SK-N-SH (cell line): ENCODE measurements at regions not wholly inside any gene's neighbourhood (a gene's known extent, or its start where the extent isn't known, plus 50 kb on each side); places are given as distances from the start of the nearest gene placed in this dataset.

ENCODE experiments used
- CTCF ChIA-PET: fragments of 300-600, 350-600 bp; formaldehyde crosslinking; extraction: SDS; loops from one replicate; lab custom pipeline; 2021; lab: Yijun Ruan, JAX
- POLR2A ChIA-PET: fragments of 350-600 bp; sonication (Branson Sonifier 250); formaldehyde crosslinking; extraction: SDS; loops from one replicate; lab custom pipeline; 2020; ENCODE audit warnings: antibody characterized with exemption, inconsistent platforms; lab: Yijun Ruan, JAX
- DNase-seq: peaks from one replicate; pipeline ENCODE4 v3.0.0; 2012
- H2AFZ ChIP-seq: fragments of 200-600 bp; sonication (generic); 2 replicates; pipeline ENCODE4 v1.8.1; 2016; ENCODE audit warnings: antibody characterized with exemption, mild to moderate bottlenecking, low read depth
- H3F3A ChIP-seq: fragments of 200-600 bp; sonication (generic); replicated peaks from 2 replicates; pipeline ENCODE3; 2016; ENCODE audit warnings: antibody characterized with exemption, mild to moderate bottlenecking; ENCODE audit not compliant: insufficient read depth
- H3K27ac ChIP-seq, 2 experiments: fragments of 200-500 bp in 1 of 2; fragments of 200-600 bp in 1 of 2; sonication (Bioruptor generic) in 1 of 2; sonication (generic), shearing (Covaris generic) in 1 of 2; 2 replicates each; pipeline versions ENCODE4 v1.5.1 to v1.6.1; 2014 to 2016; ENCODE audit warnings: low read depth in 2 of 2, inconsistent platforms in 1 of 2, low read length in 1 of 2, mild to moderate bottlenecking in 1 of 2, mixed read lengths in 1 of 2
- H3K27me3 ChIP-seq: fragments of 200-600 bp; sonication (generic), shearing (Covaris generic); 2 replicates; pipeline ENCODE4 v1.6.1; 2016; ENCODE audit warnings: mixed run types; ENCODE audit not compliant: insufficient read depth
- H3K36me3 ChIP-seq, 2 experiments: fragments of 200-500 bp in 1 of 2; fragments of 200-600 bp in 1 of 2; sonication (Bioruptor generic) in 1 of 2; sonication (generic) in 1 of 2; replicated peaks in 1 of 2; 2 replicates each; pipeline versions ENCODE3 to v1.5.1; 2014 to 2016; ENCODE audit warnings: low read length in 1 of 2, mild to moderate bottlenecking in 1 of 2; ENCODE audit not compliant: insufficient read depth in 2 of 2, control insufficient read depth in 1 of 2
- H3K4me1 ChIP-seq, 2 experiments: fragments of 200-500 bp in 1 of 2; fragments of 200-600 bp in 1 of 2; sonication (Bioruptor generic) in 1 of 2; sonication (generic), shearing (Covaris generic) in 1 of 2; 2 replicates each; pipeline versions ENCODE4 v1.5.1 to v1.6.1; 2014 to 2016; ENCODE audit warnings: low read depth in 1 of 2, low read length in 1 of 2, mixed run types in 1 of 2; ENCODE audit not compliant: insufficient read depth in 2 of 2, control insufficient read depth in 1 of 2
- H3K4me2 ChIP-seq: fragments of 200-600 bp; sonication (generic), shearing (Covaris generic); 2 replicates; pipeline ENCODE4 v1.6.1; 2017; ENCODE audit warnings: mixed run types
- H3K4me3 ChIP-seq, 2 experiments: fragments of 200-500 bp in 1 of 2; fragments of 200-600 bp in 1 of 2; sonication (Bioruptor generic) in 1 of 2; sonication (generic), shearing (Covaris generic) in 1 of 2; 2 replicates each; pipeline versions ENCODE4 v1.5.1 to v1.8.1; 2014 to 2016; ENCODE audit warnings: low read depth in 2 of 2, inconsistent platforms in 1 of 2, low read length in 1 of 2, mild to moderate bottlenecking in 1 of 2, mixed read lengths in 1 of 2, moderate library complexity in 1 of 2
- H3K79me2 ChIP-seq: fragments of 200-600 bp; sonication (generic); 2 replicates; pipeline ENCODE4 v1.8.1; 2017; ENCODE audit warnings: mild to moderate bottlenecking; ENCODE audit not compliant: insufficient read depth
- H3K9ac ChIP-seq: fragments of 200-600 bp; sonication (generic); 2 replicates; pipeline ENCODE4 v1.6.1; 2017; ENCODE audit warnings: mixed run types
- H3K9me2 ChIP-seq: fragments of 200-600 bp; sonication (generic); 2 replicates; pipeline ENCODE4 v1.6.1; 2017; ENCODE audit warnings: mixed run types
- H3K9me3 ChIP-seq: fragments of 200-600 bp; sonication (generic); 2 replicates; pipeline ENCODE4 v1.6.1; 2017; ENCODE audit warnings: mixed run types, mild to moderate bottlenecking, moderate library complexity
- H4K20me1 ChIP-seq: fragments of 200-600 bp; sonication (generic); 2 replicates; pipeline ENCODE4 v1.6.1; 2017; ENCODE audit warnings: mild to moderate bottlenecking, mixed run types; ENCODE audit not compliant: insufficient read depth
- CHD2 ChIP-seq: fragments of 150-350 bp; IDR thresholded peaks from 2 replicates; pipeline ENCODE4 v1.6.1; 2018; ENCODE audit warnings: low read length; ENCODE audit not compliant: partially characterized antibody
- ELF1 ChIP-seq: IDR thresholded peaks from 2 replicates; pipeline ENCODE4 v1.4.0; 2012
- EP300 ChIP-seq, 2 experiments: IDR thresholded peaks; 2 replicates each; pipeline versions ENCODE4 v1.4.0 to v1.6.1; 2012; ENCODE audit warnings: borderline replicate concordance in 1 of 2, low read depth in 1 of 2, low read length in 1 of 2
- FOSL2 ChIP-seq: IDR thresholded peaks from 2 replicates; pipeline ENCODE4 v1.4.0; 2012; ENCODE audit warnings: low read depth, mild to moderate bottlenecking, moderate library complexity, borderline replicate concordance
- FOXJ3 ChIP-seq: sonication (generic); formaldehyde crosslinking; IDR thresholded peaks from 2 replicates; pipeline ENCODE4 v1.5.1; 2020; ENCODE audit warnings: mild to moderate bottlenecking, missing genetic modification reagents
- FOXM1 ChIP-seq: IDR thresholded peaks from 2 replicates; pipeline ENCODE4 v1.4.0; 2012; ENCODE audit warnings: low read depth, mild to moderate bottlenecking
- GATA2 ChIP-seq: sonication (generic); formaldehyde crosslinking; IDR thresholded peaks from 2 replicates; pipeline ENCODE4 v1.5.0; 2020; ENCODE audit warnings: mild to moderate bottlenecking, missing genetic modification reagents
- JUND ChIP-seq: IDR thresholded peaks from 2 replicates; pipeline ENCODE4 v1.4.0; 2012
- MEF2A ChIP-seq: IDR thresholded peaks from 2 replicates; pipeline ENCODE4 v1.4.0; 2012; ENCODE audit warnings: low read depth, borderline replicate concordance
- NRF1 ChIP-seq: IDR thresholded peaks from 2 replicates; pipeline ENCODE4 v1.6.1; 2012; ENCODE audit warnings: low read depth, mild to moderate bottlenecking, low read length
- RAD21 ChIP-seq: IDR thresholded peaks from 2 replicates; pipeline ENCODE4 v1.6.1; 2012; ENCODE audit warnings: mild to moderate bottlenecking, low read length
- RFX5 ChIP-seq: IDR thresholded peaks from 2 replicates; pipeline ENCODE4 v1.6.1; 2012; ENCODE audit warnings: mild to moderate bottlenecking, improper control_type of control experiment, low read length
- SIN3A ChIP-seq: IDR thresholded peaks from 2 replicates; pipeline ENCODE4 v1.6.1; 2012; ENCODE audit warnings: low read depth, mild to moderate bottlenecking, low read length, moderate library complexity, borderline replicate concordance
- TEAD4 ChIP-seq: IDR thresholded peaks from 2 replicates; pipeline ENCODE4 v1.4.0; 2012; ENCODE audit warnings: mild to moderate bottlenecking, borderline replicate concordance; ENCODE audit not compliant: insufficient read depth
- WGBS: methylation state at CpG from one replicate; pipeline ENCODE4 v1.1.6; 2017; ENCODE audit warnings: low lambda C conversion rate; 5-methylcytosine and 5-hydroxymethylcytosine counted together
- TF ChIP-seq, protein P1 (sequence below): IDR thresholded peaks from 2 replicates; pipeline ENCODE4 v1.4.0; 2012; ENCODE audit warnings: low read depth
- TF ChIP-seq, protein P2 (sequence below): IDR thresholded peaks from 2 replicates; pipeline ENCODE4 v1.4.0; 2012; ENCODE audit warnings: low read depth, borderline replicate concordance
- TF ChIP-seq, protein P3 (sequence below): fragments of 150-350 bp; IDR thresholded peaks from 2 replicates; pipeline ENCODE4 v1.6.1; 2017; ENCODE audit warnings: antibody characterized with exemption, low read length, low read depth, borderline replicate concordance
- TF ChIP-seq, protein P4 (sequence below): IDR thresholded peaks from 2 replicates; pipeline ENCODE4 v1.6.1; 2012; ENCODE audit warnings: mild to moderate bottlenecking, low read depth, low read length, moderate library complexity

DNA sequence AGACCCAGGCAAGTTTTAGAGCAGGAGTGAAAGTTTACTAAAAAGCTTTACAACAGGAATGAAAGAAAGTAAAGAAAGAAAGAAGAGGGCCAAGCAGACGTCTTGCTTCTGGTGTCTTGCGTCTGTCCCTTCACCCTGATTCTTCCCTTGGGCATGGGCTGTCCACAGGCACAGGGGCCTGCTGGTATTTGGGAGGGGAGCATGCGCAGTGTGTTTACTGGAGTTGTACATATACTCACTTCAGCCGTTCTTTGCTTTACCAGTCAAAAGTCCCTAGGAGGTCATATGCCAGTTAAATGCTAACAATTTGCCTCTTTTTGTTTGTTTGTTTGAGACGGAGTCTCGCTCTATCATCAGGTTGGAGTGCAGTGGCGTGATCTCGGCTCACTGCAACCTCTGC is 875.9 kb downstream of the REEP3 start (continued):
- TF ChIP-seq RFX5 (no peak), SIN3A (no peak), FOSL2 (no peak), CHD2 (no peak), TEAD4 (no peak)
- TF ChIP-seq, protein P1, sequence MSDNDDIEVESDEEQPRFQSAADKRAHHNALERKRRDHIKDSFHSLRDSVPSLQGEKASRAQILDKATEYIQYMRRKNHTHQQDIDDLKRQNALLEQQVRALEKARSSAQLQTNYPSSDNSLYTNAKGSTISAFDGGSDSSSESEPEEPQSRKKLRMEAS, result no peak
- TF ChIP-seq, protein P2, sequence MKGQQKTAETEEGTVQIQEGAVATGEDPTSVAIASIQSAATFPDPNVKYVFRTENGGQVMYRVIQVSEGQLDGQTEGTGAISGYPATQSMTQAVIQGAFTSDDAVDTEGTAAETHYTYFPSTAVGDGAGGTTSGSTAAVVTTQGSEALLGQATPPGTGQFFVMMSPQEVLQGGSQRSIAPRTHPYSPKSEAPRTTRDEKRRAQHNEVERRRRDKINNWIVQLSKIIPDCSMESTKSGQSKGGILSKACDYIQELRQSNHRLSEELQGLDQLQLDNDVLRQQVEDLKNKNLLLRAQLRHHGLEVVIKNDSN, result no peak

DNA sequence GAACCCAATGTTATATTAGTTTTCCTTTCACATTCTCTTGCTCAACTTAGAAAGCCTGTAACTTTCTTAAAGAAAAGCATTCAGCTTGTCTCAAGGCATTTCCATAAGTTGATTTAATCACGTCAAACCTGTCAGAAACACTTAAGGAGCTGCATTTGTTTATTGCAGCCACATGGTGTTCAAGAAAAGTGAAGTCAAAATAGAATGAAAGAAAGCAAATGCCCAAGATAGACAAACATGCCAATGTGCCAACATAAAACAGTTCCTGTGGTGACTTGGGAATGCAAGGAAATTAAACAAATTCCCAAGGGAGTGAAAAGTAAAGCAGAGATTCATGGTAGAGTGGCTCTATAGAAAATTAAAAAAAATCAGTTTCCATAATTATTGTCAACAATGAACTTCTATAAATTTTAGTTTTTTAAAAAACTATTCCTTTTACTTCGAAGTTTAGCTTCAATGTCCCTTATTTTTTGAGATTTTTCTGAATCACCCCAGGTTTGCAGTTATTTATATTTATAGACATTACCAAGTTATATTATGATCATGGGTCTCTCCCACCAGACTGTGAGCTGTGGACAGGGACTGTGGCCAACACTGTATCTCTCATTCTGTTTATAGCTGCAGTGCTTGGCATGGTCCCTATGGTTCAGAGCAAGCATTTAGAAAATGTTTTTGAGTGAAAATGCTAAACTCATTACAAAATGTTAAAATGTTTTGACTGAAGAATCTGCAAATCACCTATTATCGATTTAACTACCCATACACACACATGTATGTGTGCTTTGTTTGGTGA is 887.4 kb downstream of the REEP3 start:
- H3K9me2 ChIP-seq, result no peaks in the 10 kb centered on the region
- no peak for DNase-seq
- H3K36me3 ChIP-seq, result no peaks in the 10 kb centered on the region
- 26% methylated on average over 3 of the region's 3 CpGs for WGBS
- ChIA-PET CTCF (no interaction called here), POLR2A (no interaction called here)
- no peaks in the 10 kb centered on the region for H4K20me1 ChIP-seq
- H3K27ac ChIP-seq, result no peak overlapping the region
- H3K79me2 ChIP-seq, result no peaks in the 10 kb centered on the region
- H3K9ac ChIP-seq, result no peak overlapping the region
- no peak overlapping the region for H2AFZ ChIP-seq
- H3K4me1 ChIP-seq, result no peaks in the 10 kb centered on the region
- no peaks in the 10 kb centered on the region for H3K9me3 ChIP-seq
- no peaks in the 10 kb centered on the region for H3F3A ChIP-seq
- no peaks in the 10 kb centered on the region for H3K27me3 ChIP-seq
- no peak overlapping the region for H3K4me3 ChIP-seq
- TF ChIP-seq, protein P2, result no peak
- TF ChIP-seq GATA2 (CRISPR knock-in tag), result no peak
- TF ChIP-seq RAD21, result no peak
- TF ChIP-seq FOXM1, result no peak
- TF ChIP-seq, all 33 proteins: peak for 0
- no peak overlapping the region for H3K4me2 ChIP-seq

DNA sequence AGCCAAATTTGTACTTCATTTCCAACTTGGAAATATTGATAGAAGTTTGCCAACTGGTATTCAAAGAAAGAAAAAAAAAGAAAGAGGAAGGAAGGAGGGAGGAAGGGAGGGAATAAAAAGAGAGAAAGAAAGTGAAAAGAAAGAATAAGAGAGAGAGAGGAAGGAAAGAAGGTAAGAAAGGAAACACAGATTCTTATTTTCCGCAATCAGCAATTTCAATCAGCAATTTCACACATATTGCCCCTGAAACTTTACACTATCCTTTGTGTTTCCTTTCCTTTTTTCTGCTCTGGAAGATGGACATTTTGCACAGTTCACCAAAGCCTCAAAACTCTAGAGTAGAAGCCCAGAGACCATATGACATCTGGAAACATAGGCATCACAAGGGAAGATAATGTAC is 888.1 kb downstream of the REEP3 start:
- Histone ChIP-seq H3K9me3 (no peaks in the 10 kb centered on the region), H3K27me3 (no peaks in the 10 kb centered on the region), H3K4me1 (no peaks in the 10 kb centered on the region), H3K36me3 (no peaks in the 10 kb centered on the region), H3K4me2 (no peak overlapping the region), H4K20me1 (no peaks in the 10 kb centered on the region), H3K9ac (no peak overlapping the region), H3K4me3 (no peak overlapping the region), H3F3A (no peaks in the 10 kb centered on the region), H3K27ac (no peak overlapping the region), H3K9me2 (no peaks in the 10 kb centered on the region), H2AFZ (no peak overlapping the region), H3K79me2 (no peaks in the 10 kb centered on the region)
- WGBS, result 71% methylated on average over 1 of the region's 1 CpG
- POLR2A ChIA-PET, result no interaction called here
- no peak for DNase-seq
- CTCF ChIA-PET, result no interaction called here
- TF ChIP-seq, protein P2, result no peak
- TF ChIP-seq JUND, result no peak
- no peak for TF ChIP-seq EP300 (IDR thresholded peaks at IDR 0.05; ENCODE audit: borderline replicate concordance in 1 of 2, low read depth in 1 of 2, low read length in 1 of 2)
- no peak for TF ChIP-seq NRF1
- no peak for TF ChIP-seq MEF2A
- TF ChIP-seq FOXJ3 (CRISPR knock-in tag), result no peak
- TF ChIP-seq ELF1, result no peak
- TF ChIP-seq, protein P3, sequence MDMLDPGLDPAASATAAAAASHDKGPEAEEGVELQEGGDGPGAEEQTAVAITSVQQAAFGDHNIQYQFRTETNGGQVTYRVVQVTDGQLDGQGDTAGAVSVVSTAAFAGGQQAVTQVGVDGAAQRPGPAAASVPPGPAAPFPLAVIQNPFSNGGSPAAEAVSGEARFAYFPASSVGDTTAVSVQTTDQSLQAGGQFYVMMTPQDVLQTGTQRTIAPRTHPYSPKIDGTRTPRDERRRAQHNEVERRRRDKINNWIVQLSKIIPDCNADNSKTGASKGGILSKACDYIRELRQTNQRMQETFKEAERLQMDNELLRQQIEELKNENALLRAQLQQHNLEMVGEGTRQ, result no peak
- TF ChIP-seq, protein P4, sequence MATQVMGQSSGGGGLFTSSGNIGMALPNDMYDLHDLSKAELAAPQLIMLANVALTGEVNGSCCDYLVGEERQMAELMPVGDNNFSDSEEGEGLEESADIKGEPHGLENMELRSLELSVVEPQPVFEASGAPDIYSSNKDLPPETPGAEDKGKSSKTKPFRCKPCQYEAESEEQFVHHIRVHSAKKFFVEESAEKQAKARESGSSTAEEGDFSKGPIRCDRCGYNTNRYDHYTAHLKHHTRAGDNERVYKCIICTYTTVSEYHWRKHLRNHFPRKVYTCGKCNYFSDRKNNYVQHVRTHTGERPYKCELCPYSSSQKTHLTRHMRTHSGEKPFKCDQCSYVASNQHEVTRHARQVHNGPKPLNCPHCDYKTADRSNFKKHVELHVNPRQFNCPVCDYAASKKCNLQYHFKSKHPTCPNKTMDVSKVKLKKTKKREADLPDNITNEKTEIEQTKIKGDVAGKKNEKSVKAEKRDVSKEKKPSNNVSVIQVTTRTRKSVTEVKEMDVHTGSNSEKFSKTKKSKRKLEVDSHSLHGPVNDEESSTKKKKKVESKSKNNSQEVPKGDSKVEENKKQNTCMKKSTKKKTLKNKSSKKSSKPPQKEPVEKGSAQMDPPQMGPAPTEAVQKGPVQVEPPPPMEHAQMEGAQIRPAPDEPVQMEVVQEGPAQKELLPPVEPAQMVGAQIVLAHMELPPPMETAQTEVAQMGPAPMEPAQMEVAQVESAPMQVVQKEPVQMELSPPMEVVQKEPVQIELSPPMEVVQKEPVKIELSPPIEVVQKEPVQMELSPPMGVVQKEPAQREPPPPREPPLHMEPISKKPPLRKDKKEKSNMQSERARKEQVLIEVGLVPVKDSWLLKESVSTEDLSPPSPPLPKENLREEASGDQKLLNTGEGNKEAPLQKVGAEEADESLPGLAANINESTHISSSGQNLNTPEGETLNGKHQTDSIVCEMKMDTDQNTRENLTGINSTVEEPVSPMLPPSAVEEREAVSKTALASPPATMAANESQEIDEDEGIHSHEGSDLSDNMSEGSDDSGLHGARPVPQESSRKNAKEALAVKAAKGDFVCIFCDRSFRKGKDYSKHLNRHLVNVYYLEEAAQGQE, result no peak
- no peak for TF ChIP-seq CHD2
- TF ChIP-seq RFX5, result no peak
